HG02852 (cell line): ENCODE measurements at regions not wholly inside any gene's neighbourhood (a gene's known extent, or its start where the extent isn't known, plus 50 kb on each side); places are given as distances from the start of the nearest gene placed in this dataset.

Source experiments
- ATAC-seq: cut with Tn5 transposase; IDR thresholded peaks from one replicate; pipeline ENCODE4 v1.9.1; 2021; ENCODE audit warnings: mild to moderate bottlenecking, moderate library complexity; ENCODE audit not compliant: unreplicated experiment

- ATAC-seq = no peak
Observed at GRCh38 chr5:24862117-24862516, 217.3 kb upstream of the CDH10 start.

DNA sequence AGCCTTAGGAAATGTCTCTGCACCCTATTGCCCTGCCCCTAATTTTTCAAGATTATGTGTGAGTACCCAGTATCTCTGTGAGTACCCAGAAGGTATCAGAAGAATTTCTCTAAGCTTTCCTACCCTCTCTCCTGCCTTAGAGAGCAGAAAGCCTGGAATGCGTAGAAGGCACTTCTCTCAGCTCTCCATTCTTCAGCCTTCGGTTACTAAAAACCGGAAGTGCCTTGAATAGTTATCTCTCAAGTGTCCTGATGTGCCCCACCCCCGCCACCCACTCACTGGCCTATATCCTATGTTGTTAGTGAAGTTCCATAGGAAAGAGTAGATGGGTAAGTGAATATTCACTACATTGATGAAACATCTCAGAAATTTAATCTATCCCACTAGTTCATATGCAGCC, 210.7 kb upstream of the CDH10 start:
- no peak for ATAC-seq

DNA sequence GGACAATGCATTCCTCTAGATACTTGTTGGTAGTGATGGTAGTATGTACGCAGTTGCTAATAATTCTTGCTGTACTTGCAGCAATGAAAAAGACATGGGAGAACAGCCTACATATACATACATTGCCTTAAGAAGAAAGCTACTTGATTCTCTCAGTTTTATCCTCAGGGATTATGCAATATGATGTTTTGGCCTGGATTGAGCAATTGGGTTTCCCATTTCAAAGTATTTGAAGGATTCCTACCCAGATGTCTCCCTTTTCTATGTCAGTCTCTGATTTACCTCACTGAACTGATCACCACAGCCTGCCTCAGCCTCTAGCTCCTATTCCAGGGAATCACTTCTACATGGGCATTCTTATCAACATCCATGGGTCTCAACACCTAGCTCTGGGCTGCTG, 210.1 kb upstream of the CDH10 start:
- no peak for ATAC-seq

GRCh38 chr5:24854350-24854749, 209.6 kb upstream of the CDH10 start:
- ATAC-seq = no peak

DNA sequence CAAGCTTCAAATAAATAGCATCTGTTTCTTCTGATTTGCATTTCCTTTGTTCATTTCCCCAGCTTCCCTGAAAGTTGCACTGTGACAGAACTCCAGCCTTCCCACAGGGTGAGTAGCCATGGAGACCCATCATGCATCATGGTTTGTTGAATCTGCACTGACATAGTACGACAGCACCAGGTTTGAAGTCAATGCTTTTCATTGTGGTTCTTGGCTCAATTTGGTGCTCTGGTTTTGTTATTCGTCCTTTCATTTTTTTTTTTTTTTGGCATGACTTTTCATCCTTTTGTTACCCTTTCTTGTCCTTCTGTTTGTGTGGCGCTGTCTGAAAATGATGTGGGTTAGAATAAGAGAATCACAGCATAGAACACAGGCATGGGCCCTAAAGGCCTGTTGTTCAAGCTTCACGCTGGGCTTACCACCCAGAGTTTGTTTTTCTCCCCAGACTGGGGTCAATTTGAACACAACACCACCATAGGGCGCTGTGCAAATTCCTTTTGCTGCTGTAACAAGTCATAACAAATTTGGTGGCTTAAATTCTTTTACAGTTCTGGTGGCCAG, 206.2 kb upstream of the CDH10 start:
- no peak for ATAC-seq

- ATAC-seq = no peak
Observed at GRCh38 chr5:24849210-24849609, 204.4 kb upstream of the CDH10 start.

- no peak for ATAC-seq
Observed at GRCh38 chr5:24831989-24832388, 187.2 kb upstream of the CDH10 start.

GRCh38 chr5:24823625-24824024, 178.8 kb upstream of the CDH10 start:
- no peak for ATAC-seq

GRCh38 chr5:24819841-24820240, 175.1 kb upstream of the CDH10 start:
- ATAC-seq = no peak

DNA sequence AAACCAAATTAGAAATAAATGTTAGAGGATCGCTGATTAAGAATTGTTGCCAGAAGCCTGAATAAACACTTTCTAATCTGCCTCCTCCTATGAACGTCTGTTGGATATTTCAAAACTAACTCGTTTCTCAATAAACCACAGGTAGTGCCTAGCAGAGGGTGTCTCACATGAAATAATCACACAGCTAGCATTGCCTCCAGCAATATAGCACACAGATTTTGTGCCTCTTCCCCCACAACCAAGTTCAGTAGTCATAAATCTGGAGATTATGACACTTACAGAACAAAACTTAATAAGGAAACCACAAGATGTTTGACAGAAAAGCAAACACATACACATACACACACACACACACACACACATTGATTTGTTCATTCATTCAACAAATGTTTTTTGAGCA, 173.2 kb upstream of the CDH10 start:
- no peak for ATAC-seq

GRCh38 chr5:24816206-24816605, 171.4 kb upstream of the CDH10 start:
- ATAC-seq = no peak

GRCh38 chr5:24805230-24805629, 160.5 kb upstream of the CDH10 start:
- ATAC-seq = no peak

- ATAC-seq = no peak
Observed at GRCh38 chr5:24804221-24804681, 159.5 kb upstream of the CDH10 start.

- no peak for ATAC-seq
Observed at GRCh38 chr5:24791326-24791725, 146.5 kb upstream of the CDH10 start.

DNA sequence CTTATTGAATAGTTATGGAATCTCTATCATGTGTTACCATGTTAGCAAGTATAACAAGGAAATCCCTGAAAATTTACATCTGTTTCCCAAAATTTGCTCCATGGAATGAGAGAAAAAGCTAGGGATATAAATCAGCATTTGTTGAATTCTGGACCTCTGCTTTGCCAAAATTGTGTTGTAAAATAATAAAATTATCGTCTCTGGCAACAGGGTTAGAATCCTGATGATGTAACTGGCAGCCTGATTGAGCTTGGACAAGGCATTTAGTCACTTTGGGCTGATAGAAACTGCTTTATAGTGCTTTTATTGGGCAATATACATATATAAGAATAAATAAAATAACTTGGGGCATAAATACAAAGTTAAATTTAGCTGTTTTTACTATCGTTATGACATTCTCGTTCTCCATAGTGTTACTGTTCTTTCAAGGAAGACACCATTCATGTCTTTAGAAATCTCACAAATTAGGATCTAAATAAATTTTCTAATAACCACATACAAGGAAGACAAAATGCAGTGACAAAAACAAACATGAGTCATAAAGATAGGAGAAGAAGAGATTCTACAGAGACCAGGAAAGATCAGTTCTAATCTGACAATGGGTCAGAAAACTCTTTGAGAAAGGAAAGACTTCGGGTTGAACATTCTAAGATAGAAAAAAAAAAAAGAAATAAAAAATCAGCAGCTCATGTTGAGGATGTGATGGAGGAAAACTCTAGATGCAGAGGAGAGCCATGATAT, 145.0 kb upstream of the CDH10 start:
- ATAC-seq = no peak

- no peak for ATAC-seq
Observed at GRCh38 chr5:24788829-24789514, 144.2 kb upstream of the CDH10 start.

DNA sequence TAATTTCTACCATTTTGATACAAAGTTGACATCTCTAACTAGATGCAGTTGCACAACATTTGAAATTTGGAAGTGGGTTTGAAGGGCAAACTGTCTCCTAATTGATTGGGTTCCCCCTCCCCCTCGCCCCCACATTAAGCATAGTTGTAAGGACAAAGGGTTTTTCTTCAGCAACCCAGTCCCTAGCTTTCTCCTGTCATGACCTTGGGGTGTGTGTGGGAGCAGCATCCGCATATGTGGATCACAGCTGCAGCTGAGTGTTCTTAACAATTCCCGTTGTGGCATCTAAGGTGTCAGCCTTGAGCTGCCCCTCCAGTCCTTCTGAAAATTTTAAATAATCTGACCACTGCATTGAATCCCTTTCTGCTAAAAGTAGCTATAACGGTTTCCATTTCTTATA, 141.3 kb upstream of the CDH10 start:
- ATAC-seq = no peak

DNA sequence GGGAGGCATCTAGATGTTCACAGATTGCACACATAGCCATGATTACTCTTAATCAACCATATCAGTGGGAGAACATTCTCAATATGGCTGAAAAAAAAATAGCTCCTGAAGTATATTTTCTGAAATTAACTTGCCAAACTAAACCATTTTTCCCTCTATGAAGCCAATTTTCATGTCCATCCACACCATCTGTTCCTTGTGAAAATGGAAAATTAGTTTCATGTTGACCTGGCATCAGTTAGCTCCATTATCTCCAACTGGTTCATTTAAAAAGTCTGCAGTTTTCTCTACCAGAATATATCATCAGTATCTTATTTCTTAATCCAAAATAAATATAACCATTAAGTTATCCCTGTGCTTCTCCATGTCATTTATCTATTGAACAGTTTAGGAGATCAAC, 138.8 kb upstream of the CDH10 start:
- no peak for ATAC-seq

- ATAC-seq = no peak
Observed at GRCh38 chr5:24777392-24777791, 132.6 kb upstream of the CDH10 start.

- no peak for ATAC-seq
Observed at GRCh38 chr5:24773261-24773660, 128.5 kb upstream of the CDH10 start.

- no peak for ATAC-seq
Observed at GRCh38 chr5:24767086-24767485, 122.3 kb upstream of the CDH10 start.

DNA sequence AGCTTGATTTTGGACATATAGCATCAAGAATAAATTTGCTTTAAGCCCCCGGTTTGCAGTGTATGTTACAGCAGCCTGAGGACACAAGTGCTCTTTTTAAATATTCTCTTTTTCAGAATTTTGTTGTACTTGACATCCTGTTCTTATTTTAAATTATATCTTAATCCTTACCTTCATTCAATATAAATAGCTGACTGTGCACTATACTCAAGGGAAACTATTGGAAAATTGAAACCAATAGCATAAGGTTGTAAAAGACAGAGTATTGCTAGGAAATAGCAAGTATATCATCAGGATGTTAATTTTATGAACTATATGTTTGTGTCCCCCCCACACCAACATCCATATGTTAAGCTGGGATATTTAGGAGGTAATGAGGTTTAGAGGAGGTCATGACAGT, 120.4 kb upstream of the CDH10 start:
- no peak for ATAC-seq
